HUES48 (cell line): ENCODE measurements at regions not wholly inside any gene's neighbourhood (a gene's known extent, or its start where the extent isn't known, plus 50 kb on each side); places are given as distances from the start of the nearest gene placed in this dataset.

Source experiments
- H3K27ac ChIP-seq: one replicate; pipeline ENCODE4 v1.7.0; 2013; ENCODE audit warnings: low read depth, low read length, inconsistent platforms
- H3K27me3 ChIP-seq: 2 replicates; pipeline ENCODE4 v1.6.1; 2013; ENCODE audit warnings: mild to moderate bottlenecking, low read length; ENCODE audit not compliant: control insufficient read depth, insufficient read depth
- H3K36me3 ChIP-seq: 2 replicates; pipeline ENCODE4 v1.6.1; 2013; ENCODE audit warnings: low read length; ENCODE audit not compliant: control insufficient read depth, insufficient read depth
- H3K4me1 ChIP-seq: 2 replicates; pipeline ENCODE4 v1.6.1; 2013; ENCODE audit warnings: mild to moderate bottlenecking, low read length; ENCODE audit not compliant: control insufficient read depth, insufficient read depth
- H3K4me3 ChIP-seq: 2 replicates; pipeline ENCODE4 v1.5.1; 2013; ENCODE audit warnings: mild to moderate bottlenecking, low read depth, low read length
- H3K9ac ChIP-seq: 2 replicates; pipeline ENCODE4 v1.6.1; 2013; ENCODE audit warnings: mild to moderate bottlenecking, low read depth, low read length, moderate library complexity
- H3K9me3 ChIP-seq: 2 replicates; pipeline ENCODE4 v1.6.1; 2013; ENCODE audit warnings: low read length; ENCODE audit not compliant: control insufficient read depth, insufficient read depth

DNA sequence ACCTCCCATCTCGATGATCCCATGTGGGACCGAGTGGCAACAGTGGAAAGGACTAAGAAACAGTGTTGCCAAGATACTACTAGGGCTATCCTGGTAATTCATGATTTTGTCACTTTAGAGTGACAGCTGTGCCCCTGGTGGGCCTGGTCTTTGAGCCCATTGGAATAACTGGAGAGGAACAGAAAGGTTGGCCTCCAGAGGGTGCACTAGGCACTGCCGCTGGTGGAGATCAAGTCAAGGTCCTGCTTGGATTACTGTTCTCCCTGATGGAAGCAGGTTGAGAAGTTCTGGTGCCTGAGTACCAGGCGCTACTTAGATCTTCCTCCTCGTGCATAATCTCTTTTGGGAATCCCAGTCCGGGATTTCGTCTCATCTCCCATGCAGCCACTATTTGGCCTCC is 129.6 kb downstream of the SEC61B start:
- Histone ChIP-seq H3K27me3 (no peaks in the 10 kb centered on the region), H3K4me3 (no peak overlapping the region), H3K9me3 (no peaks in the 10 kb centered on the region), H3K4me1 (no peaks in the 10 kb centered on the region), H3K9ac (no peak overlapping the region), H3K36me3 (no peaks in the 10 kb centered on the region), H3K27ac (no peak overlapping the region)

DNA sequence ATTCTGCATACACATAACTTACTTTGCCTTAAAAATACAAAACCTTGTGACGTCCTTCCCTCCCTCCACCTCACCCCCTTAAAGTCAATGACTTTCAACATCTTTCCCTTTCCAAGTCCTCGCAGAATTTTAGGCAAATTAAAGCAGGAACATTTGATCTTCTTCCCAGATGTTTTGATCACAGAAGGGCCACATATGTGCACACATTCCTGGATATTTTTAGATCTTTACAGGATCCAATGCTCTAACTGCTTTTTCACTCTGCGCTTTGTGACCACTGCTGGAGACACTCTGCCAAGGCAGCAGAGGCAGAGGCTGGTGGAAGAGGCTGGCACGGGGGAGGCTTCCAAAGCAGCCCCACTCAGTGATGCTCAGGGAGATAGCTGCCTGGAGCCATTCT is 130.7 kb downstream of the SEC61B start:
- no peak overlapping the region for H3K4me3 ChIP-seq
- H3K9ac ChIP-seq, result no peak overlapping the region
- no peaks in the 10 kb centered on the region for H3K9me3 ChIP-seq
- no peaks in the 10 kb centered on the region for H3K27me3 ChIP-seq
- H3K4me1 ChIP-seq, result no peaks in the 10 kb centered on the region
- H3K27ac ChIP-seq, result no peak overlapping the region
- H3K36me3 ChIP-seq, result no peaks in the 10 kb centered on the region

DNA sequence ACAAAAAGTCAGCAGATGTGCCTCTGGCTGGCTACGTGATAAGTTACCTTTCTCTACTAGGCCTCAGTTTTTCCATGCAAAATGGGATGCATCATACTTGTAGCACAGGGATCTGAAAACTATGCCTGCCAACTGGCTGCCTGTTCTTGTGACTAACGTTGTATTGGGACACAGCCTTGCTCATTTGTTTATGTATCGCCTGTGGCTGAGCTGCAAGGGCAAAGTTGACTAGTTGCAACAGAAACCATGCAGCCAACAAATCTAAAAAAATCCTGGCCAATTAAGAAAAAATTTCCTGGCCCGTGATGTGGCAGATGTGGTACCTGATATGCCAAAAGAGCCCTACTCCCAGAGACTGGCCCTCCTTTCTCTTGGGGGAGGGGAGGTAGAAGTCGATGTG is 131.3 kb downstream of the SEC61B start:
- H3K9me3 ChIP-seq, result no peaks in the 10 kb centered on the region

DNA sequence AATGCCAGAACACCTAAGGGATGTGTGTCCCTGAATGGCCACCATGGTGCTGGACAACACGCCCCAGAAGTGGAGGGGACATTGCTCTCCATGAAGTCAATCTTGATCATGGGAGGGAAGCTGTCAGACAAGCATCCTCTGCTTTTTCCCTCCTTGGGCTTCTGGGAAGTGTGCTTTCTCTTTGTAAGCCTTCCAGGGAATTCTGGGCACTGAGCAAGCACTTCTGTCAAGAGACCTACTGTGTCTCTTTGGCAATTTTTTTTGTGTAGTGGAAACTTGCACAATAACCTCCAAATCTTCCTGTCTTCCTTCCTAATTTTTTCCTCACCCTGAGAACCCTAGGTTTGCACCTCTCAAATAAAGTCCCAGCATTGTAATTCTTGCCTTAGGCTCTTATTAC is 132.0 kb downstream of the SEC61B start:
- no peaks in the 10 kb centered on the region for H3K9me3 ChIP-seq
- no peak overlapping the region for H3K4me3 ChIP-seq
- no peak overlapping the region for H3K9ac ChIP-seq
- no peaks in the 10 kb centered on the region for H3K4me1 ChIP-seq
- no peaks in the 10 kb centered on the region for H3K27me3 ChIP-seq
- H3K27ac ChIP-seq, result no peak overlapping the region
- no peaks in the 10 kb centered on the region for H3K36me3 ChIP-seq

More for the DNA sequence above, 131.3 kb downstream of the SEC61B start:
- no peaks in the 10 kb centered on the region for H3K27me3 ChIP-seq
- H3K36me3 ChIP-seq, result no peaks in the 10 kb centered on the region
- no peaks in the 10 kb centered on the region for H3K4me1 ChIP-seq
- H3K4me3 ChIP-seq, result no peak overlapping the region
- no peak overlapping the region for H3K27ac ChIP-seq
- H3K9ac ChIP-seq, result no peak overlapping the region

DNA sequence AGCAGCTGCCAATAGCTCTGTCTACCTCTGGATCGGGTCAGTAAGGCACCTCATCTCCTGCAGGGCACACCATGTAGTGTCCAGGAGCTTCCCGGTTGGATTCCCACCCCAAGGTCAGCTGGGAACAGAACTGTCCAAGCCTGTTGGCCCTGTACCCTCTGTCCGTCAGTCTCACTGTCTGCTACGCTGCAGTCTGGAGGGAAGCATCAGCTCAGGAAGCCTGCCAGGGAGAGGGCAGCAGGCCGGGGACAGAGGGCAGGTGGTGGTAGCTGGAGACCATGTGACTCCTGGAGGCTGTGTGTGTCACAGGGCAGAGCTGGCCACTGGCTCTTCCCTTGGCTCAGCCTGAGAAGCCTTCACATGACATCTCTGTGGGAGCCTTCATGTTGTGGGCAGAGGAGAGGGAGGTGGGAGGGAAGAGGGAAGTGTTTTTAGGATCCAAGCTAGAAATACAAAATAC is 134.5 kb downstream of the SEC61B start:
- Histone ChIP-seq H3K27me3 (no peaks in the 10 kb centered on the region), H3K4me1 (no peaks in the 10 kb centered on the region), H3K27ac (no peak overlapping the region), H3K36me3 (no peaks in the 10 kb centered on the region), H3K9ac (no peak overlapping the region), H3K9me3 (no peaks in the 10 kb centered on the region), H3K4me3 (no peak overlapping the region)

DNA sequence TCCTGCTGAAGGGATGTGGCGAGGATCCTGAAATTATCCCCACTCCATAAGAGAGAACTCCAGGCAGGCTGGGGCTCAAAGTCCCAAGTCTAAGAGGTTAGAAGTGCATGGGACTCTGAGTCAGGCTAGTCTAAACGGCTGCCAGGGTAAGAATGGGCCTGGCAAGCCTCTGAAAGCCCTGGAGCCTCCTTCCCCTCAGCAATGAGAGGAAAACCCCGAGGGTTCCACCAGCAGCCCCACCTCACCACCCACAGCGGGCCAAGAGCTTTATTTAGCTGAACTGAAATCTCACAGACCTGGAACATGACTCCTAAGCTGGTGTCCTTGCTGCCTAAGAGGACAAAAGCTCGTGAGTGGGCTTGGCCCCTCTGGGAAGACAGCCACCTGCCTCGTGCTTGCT is 135.5 kb downstream of the SEC61B start:
- no peaks in the 10 kb centered on the region for H3K27me3 ChIP-seq
- H3K9ac ChIP-seq, result no peak overlapping the region
- H3K4me3 ChIP-seq, result no peak overlapping the region
- peaks cover 3% of the 10 kb centered on the region; the same call in 1 of the 2 replicates for H3K4me1 ChIP-seq
- no peaks in the 10 kb centered on the region for H3K9me3 ChIP-seq
- H3K27ac ChIP-seq, result no peak overlapping the region
- no peaks in the 10 kb centered on the region for H3K36me3 ChIP-seq

DNA sequence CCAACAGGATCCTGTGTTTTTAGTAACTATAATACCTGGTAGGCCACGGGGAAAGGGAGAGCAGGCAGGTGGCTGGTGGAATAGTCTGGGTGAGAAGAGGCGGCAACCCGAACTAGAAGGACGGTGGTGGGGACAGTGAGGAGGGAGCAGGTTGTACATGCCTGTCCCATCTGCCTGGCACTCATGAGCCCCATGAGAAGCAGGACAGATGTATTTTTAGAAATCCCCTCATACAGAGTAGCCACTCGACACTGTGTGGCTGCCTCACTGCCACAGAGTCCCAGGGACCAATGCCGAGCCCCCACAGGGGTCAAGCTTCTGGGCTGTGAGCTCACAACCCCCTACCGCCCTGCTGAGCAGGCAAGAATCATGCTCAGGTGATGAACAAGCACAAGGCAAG is 136.6 kb downstream of the SEC61B start:
- Histone ChIP-seq H3K9me3 (no peaks in the 10 kb centered on the region), H3K4me3 (no peak overlapping the region), H3K9ac (no peak overlapping the region), H3K27ac (no peak overlapping the region), H3K27me3 (no peaks in the 10 kb centered on the region), H3K36me3 (no peaks in the 10 kb centered on the region), H3K4me1 (peaks cover 3% of the 10 kb centered on the region; the same call in 1 of the 2 replicates)

DNA sequence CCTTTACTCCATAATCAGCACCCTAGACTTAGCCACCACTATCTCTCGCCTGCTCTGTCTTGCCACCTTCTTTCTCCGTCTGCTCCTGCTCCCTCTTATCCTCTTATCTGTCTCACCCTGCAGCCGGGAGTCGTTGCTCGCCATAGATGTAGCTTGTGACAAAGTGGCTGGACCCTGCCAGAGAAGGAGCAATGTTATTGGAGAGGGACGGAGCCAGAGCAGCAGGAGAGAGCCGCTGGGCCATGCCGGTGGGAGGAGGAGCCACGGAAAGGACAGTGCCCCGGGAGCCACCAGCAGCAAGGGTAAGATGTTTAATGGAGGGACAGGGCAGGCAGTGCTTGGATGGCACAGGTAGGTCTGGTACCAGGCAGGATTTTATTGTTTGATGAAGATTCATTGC is 137.3 kb downstream of the SEC61B start:
- no peak overlapping the region for H3K9ac ChIP-seq
- H3K9me3 ChIP-seq, result no peaks in the 10 kb centered on the region
- H3K36me3 ChIP-seq, result no peaks in the 10 kb centered on the region
- H3K4me3 ChIP-seq, result no peak overlapping the region
- no peaks in the 10 kb centered on the region for H3K27me3 ChIP-seq
- peaks cover 3% of the 10 kb centered on the region; the same call in 1 of the 2 replicates for H3K4me1 ChIP-seq
- H3K27ac ChIP-seq, result no peak overlapping the region

DNA sequence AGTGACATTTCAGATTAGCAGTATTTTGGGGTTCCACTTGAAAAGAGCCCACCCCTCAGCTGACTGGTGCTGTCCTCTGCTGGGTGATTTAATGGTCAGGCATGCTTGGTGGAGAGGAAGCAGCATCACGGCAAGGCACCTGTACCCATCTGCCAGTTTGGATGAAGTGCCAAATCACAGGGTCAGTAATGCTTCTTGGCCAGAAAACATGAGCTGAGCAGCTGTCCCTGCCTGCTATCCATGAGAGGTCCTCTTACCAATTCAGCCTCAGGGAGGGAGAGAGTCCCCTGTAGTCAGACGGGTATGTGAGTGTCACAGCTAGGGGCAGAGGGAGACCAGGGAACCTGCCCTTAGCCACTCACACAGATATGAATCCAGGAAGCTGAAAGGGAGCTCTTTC is 137.9 kb downstream of the SEC61B start:
- Histone ChIP-seq H3K4me3 (no peak overlapping the region), H3K36me3 (no peaks in the 10 kb centered on the region), H3K9ac (no peak overlapping the region), H3K27me3 (no peaks in the 10 kb centered on the region), H3K4me1 (peaks cover 3% of the 10 kb centered on the region; the same call in 1 of the 2 replicates), H3K27ac (no peak overlapping the region), H3K9me3 (no peaks in the 10 kb centered on the region)

DNA sequence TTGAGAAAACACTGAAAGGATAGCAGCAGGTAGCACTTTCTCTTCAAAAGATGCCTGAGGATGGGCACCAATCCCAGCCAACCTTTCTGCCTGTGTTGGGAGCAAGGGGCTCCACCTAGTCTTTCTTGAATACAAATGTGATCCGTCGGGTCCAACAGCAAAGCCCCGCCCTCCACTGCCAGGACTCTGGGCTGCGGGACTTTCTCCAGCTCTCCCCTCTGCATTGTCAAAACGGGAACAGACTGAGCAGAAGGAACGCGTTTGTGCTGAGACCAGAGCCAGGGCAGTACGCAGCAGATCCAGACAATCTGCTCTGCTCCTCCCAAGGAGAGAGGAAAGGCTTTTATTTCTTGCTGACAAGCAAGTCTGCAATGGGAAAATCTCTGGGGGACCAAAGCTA is 139.7 kb downstream of the SEC61B start:
- Histone ChIP-seq H3K36me3 (no peaks in the 10 kb centered on the region), H3K9ac (no peak overlapping the region), H3K27me3 (no peaks in the 10 kb centered on the region), H3K9me3 (no peaks in the 10 kb centered on the region), H3K27ac (no peak overlapping the region), H3K4me3 (no peak overlapping the region), H3K4me1 (peaks cover 3% of the 10 kb centered on the region; the same call in 1 of the 2 replicates)

DNA sequence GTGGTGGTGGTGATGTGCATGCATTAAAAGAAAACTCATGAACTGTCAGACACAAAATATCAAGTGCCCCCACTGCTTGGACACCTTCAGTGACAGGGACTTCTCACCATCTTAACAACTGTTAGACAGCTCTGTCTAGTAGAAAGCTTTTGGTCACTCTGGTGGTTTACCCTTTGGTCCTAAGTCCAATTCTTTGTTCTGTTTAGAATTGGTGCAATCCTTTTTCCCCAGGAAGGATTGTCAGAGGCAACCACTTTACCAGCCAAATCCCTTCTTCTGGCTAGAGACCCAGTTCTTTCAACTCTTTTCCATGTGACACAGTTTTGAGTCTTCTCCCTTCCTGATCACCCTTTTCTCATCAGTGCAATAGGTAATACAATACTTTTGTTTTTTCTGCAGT is 140.2 kb downstream of the SEC61B start:
- H3K27me3 ChIP-seq, result no peaks in the 10 kb centered on the region
- H3K27ac ChIP-seq, result no peak overlapping the region
- H3K9me3 ChIP-seq, result no peaks in the 10 kb centered on the region
- H3K9ac ChIP-seq, result no peak overlapping the region
- H3K4me1 ChIP-seq, result peaks cover 3% of the 10 kb centered on the region; the same call in 1 of the 2 replicates
- H3K4me3 ChIP-seq, result no peak overlapping the region
- no peaks in the 10 kb centered on the region for H3K36me3 ChIP-seq

DNA sequence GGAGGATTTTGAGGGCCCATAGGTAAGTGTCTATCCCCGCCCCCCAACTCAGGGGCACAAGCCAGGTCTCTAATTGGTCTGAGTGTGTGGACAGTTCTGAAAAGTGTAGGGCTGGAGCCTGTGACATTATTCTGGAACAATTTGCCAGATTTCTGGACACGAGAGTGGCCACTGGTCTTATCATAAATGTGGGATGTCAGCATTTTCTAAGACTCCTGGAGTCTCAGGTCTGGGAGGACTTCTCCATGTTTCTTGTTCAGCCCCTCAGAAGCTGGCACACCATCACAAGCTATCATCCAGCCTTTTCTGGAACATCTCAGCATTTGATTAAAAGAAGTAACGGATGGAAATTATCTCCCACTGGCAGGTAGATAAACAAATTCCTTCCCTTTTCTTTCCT is 141.4 kb downstream of the SEC61B start:
- peaks cover 4% of the 10 kb centered on the region; the same call in 1 of the 2 replicates for H3K4me1 ChIP-seq
- no peak overlapping the region for H3K9ac ChIP-seq
- no peak overlapping the region for H3K27ac ChIP-seq
- no peaks in the 10 kb centered on the region for H3K36me3 ChIP-seq
- H3K27me3 ChIP-seq, result no peaks in the 10 kb centered on the region
- H3K4me3 ChIP-seq, result no peak overlapping the region
- no peaks in the 10 kb centered on the region for H3K9me3 ChIP-seq
